ENCODE measurements at regions not wholly inside any gene's neighbourhood (a gene's known extent, or its start where the extent isn't known, plus 50 kb on each side); places are given as distances from the start of the nearest gene placed in this dataset.

DNA sequence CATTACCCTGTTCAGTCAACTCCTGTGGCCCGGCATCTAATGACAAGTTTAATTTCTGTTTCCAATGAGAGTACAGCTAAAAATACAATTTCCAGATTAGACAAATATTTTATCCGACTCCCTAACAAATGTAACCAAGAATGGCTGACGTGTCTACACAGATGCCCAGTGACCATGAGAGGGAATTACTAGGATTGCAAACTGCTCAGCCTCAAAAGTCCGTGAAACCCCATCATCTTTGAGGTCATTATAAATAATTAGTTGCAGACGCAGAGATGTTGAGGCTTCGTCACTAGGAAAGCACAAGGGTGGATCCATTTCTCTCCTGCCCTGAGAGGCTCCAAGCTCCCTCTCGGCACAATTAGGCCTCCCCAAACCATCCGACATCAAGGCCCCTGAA lies 104.1 kb upstream of the ZNF507 start:
- TF ChIP-seq MEF2A (IDR thresholded peaks at IDR 0.05; ENCODE audit: borderline replicate concordance, low read depth) (no peak), GATA2 (CRISPR knock-in tag; IDR thresholded peaks at IDR 0.05) (no peak), FOXJ3 (CRISPR knock-in tag; IDR thresholded peaks at IDR 0.05) (no peak), RCOR1 (IDR thresholded peaks at IDR 0.05; ENCODE audit: low read length) (no peak), JUND (IDR thresholded peaks at IDR 0.05) (no peak), NRF1 (IDR thresholded peaks at IDR 0.05; ENCODE audit: low read depth, low read length) (no peak)
- 39% methylated on average over 7 of the region's 8 CpGs for WGBS (ENCODE audit: low lambda C conversion rate)
- Histone ChIP-seq H3K4me3 (ENCODE audit: low read depth in 2 of 2, low read length in 1 of 2) (no peak overlapping the region), H3K9me2 (no peaks in the 10 kb centered on the region), H3F3A (replicated peaks; ENCODE audit: insufficient read depth) (no peaks in the 10 kb centered on the region), H2AFZ (ENCODE audit: low read depth) (no peak overlapping the region), H3K9ac (no peak overlapping the region), H3K27ac (ENCODE audit: low read depth in 2 of 2, low read length in 1 of 2) (no peak overlapping the region), H3K27me3 (ENCODE audit: insufficient read depth) (no peaks in the 10 kb centered on the region), H3K9me3 (no peaks in the 10 kb centered on the region), H4K20me1 (ENCODE audit: insufficient read depth) (no peaks in the 10 kb centered on the region), H3K79me2 (ENCODE audit: insufficient read depth) (no peaks in the 10 kb centered on the region), H3K4me1 (ENCODE audit: control insufficient read depth in 1 of 2, insufficient read depth in 2 of 2, low read depth in 1 of 2, low read length in 1 of 2) (no peaks in the 10 kb centered on the region), H3K4me2 (no peak overlapping the region), H3K36me3 (replicated peaks in 1 of 2; ENCODE audit: control insufficient read depth in 1 of 2, insufficient read depth in 2 of 2, low read length in 1 of 2) (no peaks in the 10 kb centered on the region)
- DNase-seq = no peak
- CTCF ChIA-PET = interaction anchor here (1.6 to 1.7 kb wide), 2 partner anchors 17 to 1575 kb away, joined by 6 to 8 read pairs; no protein-coding TSS in a partner anchor
- POLR2A ChIA-PET = no interaction called here

DNA sequence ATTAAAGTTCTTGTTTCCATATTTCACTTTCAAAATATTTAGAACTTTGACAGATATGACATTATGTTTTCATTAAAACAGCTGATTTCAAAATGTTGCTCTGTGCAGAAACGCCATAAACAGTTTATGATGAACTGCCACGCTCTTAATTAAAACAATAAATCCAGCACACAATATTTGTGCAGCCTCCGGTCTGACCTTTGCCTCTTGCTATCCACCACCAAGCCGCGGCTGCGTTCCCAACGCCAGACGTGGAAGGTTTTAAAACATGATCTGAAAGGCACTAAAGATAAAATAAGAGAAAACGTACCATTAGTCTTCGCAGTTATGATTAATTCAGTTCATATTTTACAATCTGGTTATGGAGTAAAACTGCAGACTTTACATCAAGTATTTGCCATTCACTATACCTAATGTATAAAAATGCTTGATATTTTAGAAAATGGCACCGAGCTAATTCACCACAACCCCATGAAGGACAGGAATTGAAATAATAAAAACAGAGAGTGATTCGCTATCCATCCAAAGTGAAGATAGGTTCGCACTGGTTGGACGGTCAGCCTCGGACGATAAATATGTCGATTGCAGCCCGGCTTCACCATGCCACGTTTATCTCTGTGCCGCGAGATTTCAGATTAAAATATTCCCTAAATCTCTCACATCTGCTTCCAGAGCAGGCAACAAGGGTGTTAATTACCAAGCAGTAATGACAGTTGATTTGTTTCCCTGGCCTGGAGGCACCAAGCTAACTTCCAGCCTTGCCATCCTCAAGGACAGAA lies 103.3 kb upstream of the ZNF507 start:
- ChIA-PET POLR2A (no interaction called here), CTCF (interaction anchor here (1.6 to 1.7 kb wide), 2 partner anchors 18 to 1576 kb away, joined by 6 to 8 read pairs; no protein-coding TSS in a partner anchor)
- H3F3A ChIP-seq (replicated peaks; ENCODE audit: insufficient read depth) = no peaks in the 10 kb centered on the region
- H3K4me1 ChIP-seq (ENCODE audit: control insufficient read depth in 1 of 2, insufficient read depth in 2 of 2, low read depth in 1 of 2, low read length in 1 of 2) = no peaks in the 10 kb centered on the region
- no peaks in the 10 kb centered on the region for H3K36me3 ChIP-seq (replicated peaks in 1 of 2; ENCODE audit: control insufficient read depth in 1 of 2, insufficient read depth in 2 of 2, low read length in 1 of 2)
- H2AFZ ChIP-seq (ENCODE audit: low read depth) = no peak overlapping the region
- H4K20me1 ChIP-seq (ENCODE audit: insufficient read depth) = no peaks in the 10 kb centered on the region
- DNase-seq = no peak
- H3K27me3 ChIP-seq (ENCODE audit: insufficient read depth) = no peaks in the 10 kb centered on the region
- H3K9ac ChIP-seq = no peak overlapping the region
- H3K4me2 ChIP-seq = no peak overlapping the region
- no peak overlapping the region for H3K27ac ChIP-seq (ENCODE audit: low read depth in 2 of 2, low read length in 1 of 2)
- H3K9me2 ChIP-seq = no peaks in the 10 kb centered on the region
- WGBS (ENCODE audit: low lambda C conversion rate) = 65% methylated on average over 21 of the region's 21 CpGs
- H3K79me2 ChIP-seq (ENCODE audit: insufficient read depth) = no peaks in the 10 kb centered on the region
- H3K9me3 ChIP-seq = no peaks in the 10 kb centered on the region
- no peak for TF ChIP-seq MXI1 (IDR thresholded peaks at IDR 0.05; ENCODE audit: low read depth, low read length)
- H3K4me3 ChIP-seq (ENCODE audit: low read depth in 2 of 2, low read length in 1 of 2) = no peak overlapping the region

DNA sequence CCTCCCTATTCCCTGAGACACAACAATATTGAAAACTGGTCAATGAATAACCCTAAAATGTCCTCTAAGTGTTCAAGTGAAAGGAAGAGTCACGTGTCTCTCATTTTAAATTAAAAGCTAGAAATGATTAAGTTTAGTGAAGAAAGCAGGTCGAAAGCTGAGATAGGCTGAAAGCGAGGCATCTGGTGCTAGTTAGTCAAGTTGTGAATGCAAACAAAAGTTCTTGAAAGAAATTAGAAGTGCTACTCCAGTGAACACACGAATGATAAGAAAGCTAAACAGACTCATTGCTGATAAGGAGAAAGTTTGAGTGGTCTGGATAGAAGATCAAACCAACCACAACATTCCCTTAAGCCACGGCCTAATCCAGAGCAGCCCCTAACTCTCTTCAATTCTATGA lies 99.4 kb upstream of the ZNF507 start:
- H3K27me3 ChIP-seq (ENCODE audit: insufficient read depth) = no peaks in the 10 kb centered on the region
- no peaks in the 10 kb centered on the region for H4K20me1 ChIP-seq (ENCODE audit: insufficient read depth)
- CTCF ChIA-PET = interaction anchor here (1.4 kb wide), 1 partner anchor 22 kb away, joined by 3 read pairs; no protein-coding TSS in a partner anchor
- H3K9ac ChIP-seq = no peak overlapping the region
- H3K9me2 ChIP-seq = no peaks in the 10 kb centered on the region
- POLR2A ChIA-PET = no interaction called here
- H2AFZ ChIP-seq (ENCODE audit: low read depth) = no peak overlapping the region
- no peaks in the 10 kb centered on the region for H3K79me2 ChIP-seq (ENCODE audit: insufficient read depth)
- H3K4me2 ChIP-seq = no peak overlapping the region
- no peaks in the 10 kb centered on the region for H3K9me3 ChIP-seq
- H3K4me3 ChIP-seq (ENCODE audit: low read depth in 2 of 2, low read length in 1 of 2) = no peak overlapping the region
- no peak for DNase-seq
- H3K27ac ChIP-seq (ENCODE audit: low read depth in 2 of 2, low read length in 1 of 2) = no peak overlapping the region
- no peaks in the 10 kb centered on the region for H3F3A ChIP-seq (replicated peaks; ENCODE audit: insufficient read depth)
- WGBS (ENCODE audit: low lambda C conversion rate) = 20% methylated on average over 5 of the region's 5 CpGs
- H3K4me1 ChIP-seq (ENCODE audit: control insufficient read depth in 1 of 2, insufficient read depth in 2 of 2, low read depth in 1 of 2, low read length in 1 of 2) = no peaks in the 10 kb centered on the region
- no peaks in the 10 kb centered on the region for H3K36me3 ChIP-seq (replicated peaks in 1 of 2; ENCODE audit: control insufficient read depth in 1 of 2, insufficient read depth in 2 of 2, low read length in 1 of 2)
- no peak for TF ChIP-seq MEF2A (IDR thresholded peaks at IDR 0.05; ENCODE audit: borderline replicate concordance, low read depth)
- TF ChIP-seq NRF1 (IDR thresholded peaks at IDR 0.05; ENCODE audit: low read depth, low read length) = no peak
- no peak for TF ChIP-seq ELF1 (IDR thresholded peaks at IDR 0.05)
- TF ChIP-seq FOSL2 (IDR thresholded peaks at IDR 0.05; ENCODE audit: borderline replicate concordance, low read depth) = no peak
- TF ChIP-seq SIN3A (IDR thresholded peaks at IDR 0.05; ENCODE audit: borderline replicate concordance, low read depth, low read length) = no peak
- no peak for TF ChIP-seq RXRA (IDR thresholded peaks at IDR 0.05; ENCODE audit: borderline replicate concordance, low read depth)
- TF ChIP-seq TEAD4 (IDR thresholded peaks at IDR 0.05; ENCODE audit: borderline replicate concordance, insufficient read depth) = no peak
- TF ChIP-seq, protein P1, sequence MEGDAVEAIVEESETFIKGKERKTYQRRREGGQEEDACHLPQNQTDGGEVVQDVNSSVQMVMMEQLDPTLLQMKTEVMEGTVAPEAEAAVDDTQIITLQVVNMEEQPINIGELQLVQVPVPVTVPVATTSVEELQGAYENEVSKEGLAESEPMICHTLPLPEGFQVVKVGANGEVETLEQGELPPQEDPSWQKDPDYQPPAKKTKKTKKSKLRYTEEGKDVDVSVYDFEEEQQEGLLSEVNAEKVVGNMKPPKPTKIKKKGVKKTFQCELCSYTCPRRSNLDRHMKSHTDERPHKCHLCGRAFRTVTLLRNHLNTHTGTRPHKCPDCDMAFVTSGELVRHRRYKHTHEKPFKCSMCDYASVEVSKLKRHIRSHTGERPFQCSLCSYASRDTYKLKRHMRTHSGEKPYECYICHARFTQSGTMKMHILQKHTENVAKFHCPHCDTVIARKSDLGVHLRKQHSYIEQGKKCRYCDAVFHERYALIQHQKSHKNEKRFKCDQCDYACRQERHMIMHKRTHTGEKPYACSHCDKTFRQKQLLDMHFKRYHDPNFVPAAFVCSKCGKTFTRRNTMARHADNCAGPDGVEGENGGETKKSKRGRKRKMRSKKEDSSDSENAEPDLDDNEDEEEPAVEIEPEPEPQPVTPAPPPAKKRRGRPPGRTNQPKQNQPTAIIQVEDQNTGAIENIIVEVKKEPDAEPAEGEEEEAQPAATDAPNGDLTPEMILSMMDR (IDR thresholded peaks at IDR 0.05) = no peak
- TF ChIP-seq RAD21 (IDR thresholded peaks at IDR 0.05; ENCODE audit: low read length) = no peak
- TF ChIP-seq JUND (IDR thresholded peaks at IDR 0.05) = no peak
- TF ChIP-seq, protein P2, sequence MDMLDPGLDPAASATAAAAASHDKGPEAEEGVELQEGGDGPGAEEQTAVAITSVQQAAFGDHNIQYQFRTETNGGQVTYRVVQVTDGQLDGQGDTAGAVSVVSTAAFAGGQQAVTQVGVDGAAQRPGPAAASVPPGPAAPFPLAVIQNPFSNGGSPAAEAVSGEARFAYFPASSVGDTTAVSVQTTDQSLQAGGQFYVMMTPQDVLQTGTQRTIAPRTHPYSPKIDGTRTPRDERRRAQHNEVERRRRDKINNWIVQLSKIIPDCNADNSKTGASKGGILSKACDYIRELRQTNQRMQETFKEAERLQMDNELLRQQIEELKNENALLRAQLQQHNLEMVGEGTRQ (IDR thresholded peaks at IDR 0.05; ENCODE audit: borderline replicate concordance, low read depth, low read length) = no peak

Measured in SK-N-SH (cell line).